A549 (cell line): ENCODE measurements at regions not wholly inside any gene's neighbourhood (a gene's known extent, or its start where the extent isn't known, plus 50 kb on each side); places are given as distances from the start of the nearest gene placed in this dataset.

Experiments used
- ATAC-seq, 2 experiments: fragments of 200-7000 bp in 1 of 2; fragments of >200 bp in 1 of 2; cut with Nextera tagmentation in 1 of 2; cut with Tn5 transposase in 1 of 2; 3 replicates each; pipeline versions ENCODE4 v1.8.0 to v1.9.1; 2018 to 2020; ENCODE audit warnings: mild to moderate bottlenecking in 1 of 2, moderate library complexity in 1 of 2
- CTCF ChIA-PET: fragments of 300-600 bp; sonication (Branson Sonifier 250); formaldehyde crosslinking; extraction: SDS; loops from one replicate; lab custom pipeline; 2021; ENCODE audit warnings: antibody characterized with exemption, inconsistent platforms; lab: Yijun Ruan, JAX
- POLR2A ChIA-PET: fragments of 350-600 bp; formaldehyde crosslinking; extraction: SDS; loops from one replicate; lab custom pipeline; 2021; ENCODE audit warnings: antibody characterized with exemption, inconsistent platforms; lab: Yijun Ruan, JAX
- DNase-seq, 2 experiments: peaks; one replicate each; pipeline versions ENCODE4 v3.0.0 to v3.0.0-alpha.2; 2011 to 2016; ENCODE audit warnings: low read depth in 1 of 2, low spot score in 1 of 2
- FAIRE-seq: peaks from 2 replicates; lab custom pipeline; 2011; peaks lifted over from hg19 to GRCh38; lab: Jason Lieb, UNC
- H3K27ac ChIP-seq, 2 experiments: fragments of >200 bp; sonication (Bioruptor Twin); formaldehyde crosslinking; 3 replicates each; pipeline ENCODE4 v1.5.1; 2016 to 2017
- H3K4me1 ChIP-seq: fragments of >200 bp; sonication (Bioruptor Twin); formaldehyde crosslinking; 3 replicates; pipeline ENCODE4 v1.6.1; 2016
- H3K4me2 ChIP-seq: fragments of >200 bp; sonication (Bioruptor Twin); formaldehyde crosslinking; 3 replicates; pipeline ENCODE4 v1.6.1; 2016
- H3K4me3 ChIP-seq: fragments of >200 bp; sonication (Bioruptor Twin); formaldehyde crosslinking; 3 replicates; pipeline ENCODE4 v1.5.1; 2016
- H3K9me3 ChIP-seq: fragments of >200 bp; sonication (Bioruptor Twin); formaldehyde crosslinking; 3 replicates; pipeline ENCODE4 v1.6.1; 2016
- CBX2 ChIP-seq: fragments of 200-600 bp; sonication (generic); IDR thresholded peaks from 2 replicates; pipeline ENCODE4 v1.6.1; 2016; ENCODE audit warnings: low read depth, mild to moderate bottlenecking, borderline replicate concordance
- CBX8 ChIP-seq: fragments of 200-600 bp; sonication (generic); IDR thresholded peaks from 2 replicates; pipeline ENCODE4 v1.6.1; 2016
- CEBPB ChIP-seq, 2 experiments: fragments of >200 bp in 1 of 2; sonication (Bioruptor Twin) in 1 of 2; formaldehyde crosslinking in 1 of 2; IDR thresholded peaks; 2 replicates each; pipeline ENCODE4 v1.6.1; 2012 to 2016
- CHD2 ChIP-seq: fragments of 150-350 bp; IDR thresholded peaks from 2 replicates; pipeline ENCODE4 v1.6.1; 2014; ENCODE audit warnings: low read length; ENCODE audit not compliant: partially characterized antibody
- EHF ChIP-seq: fragments of 250-450 bp; sonication (Bioruptor Pico); IDR thresholded peaks from 2 replicates; pipeline ENCODE4 v1.5.0; 2020; ENCODE audit warnings: mild to moderate bottlenecking
- FOSL2 ChIP-seq, 2 experiments: fragments of 450-650 bp in 1 of 2; fragments of >200 bp in 1 of 2; sonication (Bioruptor Twin) in 1 of 2; formaldehyde crosslinking; IDR thresholded peaks; 2 replicates each; pipeline versions ENCODE4 v1.5.0 to v1.6.1; 2016 to 2020; ENCODE audit warnings: mild to moderate bottlenecking in 1 of 2, moderate library complexity in 1 of 2
- FOXS1 ChIP-seq: fragments of 250-450 bp; sonication (Bioruptor Pico); IDR thresholded peaks from 2 replicates; pipeline ENCODE4 v1.5.0; 2020; ENCODE audit warnings: mild to moderate bottlenecking, moderate library complexity
- HOXB5 ChIP-seq: fragments of 250-450 bp; sonication (Bioruptor Pico); IDR thresholded peaks from 2 replicates; pipeline ENCODE4 v1.5.0; 2020; ENCODE audit warnings: mild to moderate bottlenecking, moderate library complexity
- KDM1A ChIP-seq: fragments of 200-600 bp; sonication (generic); IDR thresholded peaks from 2 replicates; pipeline ENCODE4 v1.6.1; 2016; ENCODE audit warnings: low read depth, mild to moderate bottlenecking
- MAZ ChIP-seq: fragments of 150-350 bp; IDR thresholded peaks from 2 replicates; pipeline ENCODE4 v1.6.1; 2014; ENCODE audit warnings: antibody characterized with exemption, low read depth, low read length, borderline replicate concordance
- MYC ChIP-seq: IDR thresholded peaks from 2 replicates; pipeline ENCODE4 v1.6.1; 2012; ENCODE audit warnings: mild to moderate bottlenecking, inconsistent platforms, low read length, improper control_type of control experiment, borderline replicate concordance
- NFE2L2 ChIP-seq: fragments of 150-350 bp; conservative IDR thresholded peaks from 2 replicates; pipeline ENCODE4 v1.6.1; 2014; ENCODE audit warnings: low read length
- NPAS2 ChIP-seq: fragments of 250-450 bp; sonication (Bioruptor Pico); IDR thresholded peaks from 2 replicates; pipeline ENCODE4 v1.8.0; 2022; ENCODE audit warnings: mild to moderate bottlenecking, moderate library complexity, borderline replicate concordance
- NR3C1 ChIP-seq: fragments of >200 bp; sonication (Bioruptor Twin); formaldehyde crosslinking; IDR thresholded peaks from 3 replicates; pipeline ENCODE4 v1.6.1; 2017
- POLR2AphosphoS2 ChIP-seq: conservative IDR thresholded peaks from 2 replicates; pipeline ENCODE4 v1.6.1; 2012; ENCODE audit warnings: low read length, improper control_type of control experiment, inconsistent platforms
- RAD21 ChIP-seq, 2 experiments: fragments of >200 bp in 1 of 2; sonication (Bioruptor Twin) in 1 of 2; formaldehyde crosslinking in 1 of 2; IDR thresholded peaks in 1 of 2; conservative IDR thresholded peaks in 1 of 2; 2 replicates in 1 of 2; 3 replicates in 1 of 2; pipeline ENCODE4 v1.6.1; 2012 to 2018; ENCODE audit warnings: inconsistent platforms in 1 of 2
- RFX5 ChIP-seq: fragments of 450-650 bp; IDR thresholded peaks from 2 replicates; pipeline ENCODE4 v1.7.1; 2014; ENCODE audit warnings: antibody characterized with exemption, mild to moderate bottlenecking, moderate library complexity
- SMC3 ChIP-seq: fragments of >200 bp; sonication (Bioruptor Twin); formaldehyde crosslinking; IDR thresholded peaks from 3 replicates; pipeline ENCODE4 v1.6.1; 2018; ENCODE audit warnings: inconsistent platforms
- SREBF2 ChIP-seq: fragments of 450-650 bp; IDR thresholded peaks from 2 replicates; pipeline ENCODE4 v1.6.1; 2014; ENCODE audit warnings: mild to moderate bottlenecking, moderate library complexity
- TFCP2L1 ChIP-seq: fragments of 250-450 bp; sonication (Bioruptor Pico); IDR thresholded peaks from 2 replicates; pipeline ENCODE4 v1.5.0; 2021; ENCODE audit warnings: mild to moderate bottlenecking
- ZSCAN20 ChIP-seq: fragments of 250-450 bp; sonication (Bioruptor Pico); IDR thresholded peaks from 2 replicates; pipeline ENCODE4 v1.8.0; 2022; ENCODE audit warnings: mild to moderate bottlenecking, moderate library complexity
- WGBS: methylation state at CpG from one replicate; pipeline ENCODE4 v1.1.6; 2017; ENCODE audit errors: missing lambda C conversion rate; 5-methylcytosine and 5-hydroxymethylcytosine counted together
- TF ChIP-seq, protein P1 (sequence below): fragments of 200-600 bp; sonication (generic); IDR thresholded peaks from 2 replicates; pipeline ENCODE4 v1.6.1; 2016; ENCODE audit warnings: antibody characterized with exemption, mild to moderate bottlenecking, moderate library complexity
- TF ChIP-seq, protein P2 (sequence below): IDR thresholded peaks from 2 replicates; pipeline ENCODE4 v1.6.1; 2012
- TF ChIP-seq, protein P3 (sequence below): IDR thresholded peaks from 2 replicates; pipeline ENCODE4 v1.6.1; 2012
- TF ChIP-seq, protein P4 (sequence below): fragments of 150-350 bp; IDR thresholded peaks from 2 replicates; pipeline ENCODE4 v1.6.1; 2014; ENCODE audit warnings: low read depth, mild to moderate bottlenecking, low read length
- TF ChIP-seq, protein P5 (sequence below): fragments of >200 bp; sonication (Bioruptor Twin); formaldehyde crosslinking; IDR thresholded peaks from 3 replicates; pipeline ENCODE4 v1.5.1; 2016

DNA sequence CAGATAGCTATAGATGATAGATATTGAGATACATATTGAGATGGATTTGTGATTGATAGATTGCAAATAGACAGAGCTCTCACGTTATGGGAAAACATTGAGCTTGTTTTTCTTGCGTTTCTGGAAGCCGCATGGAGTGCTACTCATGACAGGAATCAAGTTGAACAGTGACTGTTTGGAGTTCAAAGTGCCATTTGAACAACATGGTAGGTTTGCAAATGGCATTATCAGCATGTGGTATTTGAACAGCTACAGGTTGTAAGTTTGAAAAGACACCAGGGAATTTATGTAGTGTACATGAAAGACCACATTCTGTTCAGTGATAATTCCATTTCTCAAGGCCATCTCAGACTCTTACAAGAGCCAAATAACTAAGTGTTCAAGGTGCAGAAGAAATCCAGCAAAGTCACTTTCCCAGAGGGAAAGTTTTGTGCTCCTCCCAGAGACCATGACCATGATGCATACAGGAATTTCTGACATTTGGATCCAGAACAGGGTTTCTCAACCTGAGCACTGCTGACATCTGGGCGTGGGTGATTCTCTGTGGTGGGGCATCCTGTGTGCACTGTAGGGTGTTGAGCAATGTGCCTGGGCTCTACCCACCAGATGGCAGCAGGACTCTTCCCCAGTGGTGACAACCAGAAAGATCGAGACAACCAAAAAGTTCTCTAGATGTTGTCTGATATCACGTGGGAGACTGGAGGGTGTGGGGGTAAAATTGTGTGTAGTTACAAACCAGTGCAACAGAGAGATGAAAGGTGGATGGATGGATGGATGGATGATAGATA, 399.1 kb upstream of the AMELY start:
- ChIA-PET POLR2A (no interaction called here), CTCF (no interaction called here)
- WGBS, result 92% methylated on average over 5 of the region's 6 CpGs
- DNase-seq (no peak), ATAC-seq (no peak), FAIRE-seq (no peak)
- H3K4me2 ChIP-seq, result no peak overlapping the region
- no peak overlapping the region for H3K27ac ChIP-seq
- no peaks in the 10 kb centered on the region for H3K4me1 ChIP-seq
- no peak for TF ChIP-seq CBX2
- TF ChIP-seq POLR2AphosphoS2, result no peak
- no peak for TF ChIP-seq MYC
- TF ChIP-seq, protein P1, sequence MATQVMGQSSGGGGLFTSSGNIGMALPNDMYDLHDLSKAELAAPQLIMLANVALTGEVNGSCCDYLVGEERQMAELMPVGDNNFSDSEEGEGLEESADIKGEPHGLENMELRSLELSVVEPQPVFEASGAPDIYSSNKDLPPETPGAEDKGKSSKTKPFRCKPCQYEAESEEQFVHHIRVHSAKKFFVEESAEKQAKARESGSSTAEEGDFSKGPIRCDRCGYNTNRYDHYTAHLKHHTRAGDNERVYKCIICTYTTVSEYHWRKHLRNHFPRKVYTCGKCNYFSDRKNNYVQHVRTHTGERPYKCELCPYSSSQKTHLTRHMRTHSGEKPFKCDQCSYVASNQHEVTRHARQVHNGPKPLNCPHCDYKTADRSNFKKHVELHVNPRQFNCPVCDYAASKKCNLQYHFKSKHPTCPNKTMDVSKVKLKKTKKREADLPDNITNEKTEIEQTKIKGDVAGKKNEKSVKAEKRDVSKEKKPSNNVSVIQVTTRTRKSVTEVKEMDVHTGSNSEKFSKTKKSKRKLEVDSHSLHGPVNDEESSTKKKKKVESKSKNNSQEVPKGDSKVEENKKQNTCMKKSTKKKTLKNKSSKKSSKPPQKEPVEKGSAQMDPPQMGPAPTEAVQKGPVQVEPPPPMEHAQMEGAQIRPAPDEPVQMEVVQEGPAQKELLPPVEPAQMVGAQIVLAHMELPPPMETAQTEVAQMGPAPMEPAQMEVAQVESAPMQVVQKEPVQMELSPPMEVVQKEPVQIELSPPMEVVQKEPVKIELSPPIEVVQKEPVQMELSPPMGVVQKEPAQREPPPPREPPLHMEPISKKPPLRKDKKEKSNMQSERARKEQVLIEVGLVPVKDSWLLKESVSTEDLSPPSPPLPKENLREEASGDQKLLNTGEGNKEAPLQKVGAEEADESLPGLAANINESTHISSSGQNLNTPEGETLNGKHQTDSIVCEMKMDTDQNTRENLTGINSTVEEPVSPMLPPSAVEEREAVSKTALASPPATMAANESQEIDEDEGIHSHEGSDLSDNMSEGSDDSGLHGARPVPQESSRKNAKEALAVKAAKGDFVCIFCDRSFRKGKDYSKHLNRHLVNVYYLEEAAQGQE, result no peak
- no peak for TF ChIP-seq EHF (CRISPR knock-in tag)
- TF ChIP-seq, protein P2, sequence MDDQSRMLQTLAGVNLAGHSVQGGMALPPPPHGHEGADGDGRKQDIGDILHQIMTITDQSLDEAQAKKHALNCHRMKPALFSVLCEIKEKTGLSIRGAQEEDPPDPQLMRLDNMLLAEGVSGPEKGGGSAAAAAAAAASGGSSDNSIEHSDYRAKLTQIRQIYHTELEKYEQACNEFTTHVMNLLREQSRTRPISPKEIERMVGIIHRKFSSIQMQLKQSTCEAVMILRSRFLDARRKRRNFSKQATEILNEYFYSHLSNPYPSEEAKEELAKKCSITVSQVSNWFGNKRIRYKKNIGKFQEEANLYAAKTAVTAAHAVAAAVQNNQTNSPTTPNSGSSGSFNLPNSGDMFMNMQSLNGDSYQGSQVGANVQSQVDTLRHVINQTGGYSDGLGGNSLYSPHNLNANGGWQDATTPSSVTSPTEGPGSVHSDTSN, result no peak
- TF ChIP-seq SMC3, result no peak
- no peak for TF ChIP-seq HOXB5 (CRISPR knock-in tag)
- TF ChIP-seq NR3C1, result no peak
- TF ChIP-seq, protein P3, sequence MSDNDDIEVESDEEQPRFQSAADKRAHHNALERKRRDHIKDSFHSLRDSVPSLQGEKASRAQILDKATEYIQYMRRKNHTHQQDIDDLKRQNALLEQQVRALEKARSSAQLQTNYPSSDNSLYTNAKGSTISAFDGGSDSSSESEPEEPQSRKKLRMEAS, result no peak
- TF ChIP-seq KDM1A, result no peak
- H3K4me3 ChIP-seq, result no peak overlapping the region
- no peaks in the 10 kb centered on the region for H3K9me3 ChIP-seq

DNA sequence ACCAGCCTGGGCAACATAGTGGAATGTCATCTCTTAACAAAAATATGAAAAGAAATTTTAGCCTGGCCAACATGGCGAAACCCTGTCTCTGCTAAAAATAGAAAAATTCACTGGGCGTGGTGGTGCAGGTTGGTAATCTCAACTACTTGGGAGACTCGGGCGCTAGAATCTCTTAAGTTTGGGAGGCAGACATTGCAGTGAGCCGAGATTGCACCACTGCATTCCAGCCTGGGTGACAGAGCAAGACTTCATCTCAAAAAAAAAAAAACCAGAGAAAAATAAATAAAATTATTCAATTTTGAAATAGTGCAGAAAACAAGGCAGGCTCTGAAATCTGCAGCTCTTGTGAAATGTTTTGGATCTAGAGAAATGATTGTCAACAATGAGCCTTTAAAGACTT, 397.3 kb upstream of the AMELY start:
- ATAC-seq (no peak), FAIRE-seq (no peak), DNase-seq (no peak)
- Histone ChIP-seq H3K27ac (no peak overlapping the region), H3K9me3 (no peaks in the 10 kb centered on the region), H3K4me1 (no peaks in the 10 kb centered on the region), H3K4me3 (no peak overlapping the region), H3K4me2 (no peak overlapping the region)
- ChIA-PET POLR2A (no interaction called here), CTCF (no interaction called here)
- TF ChIP-seq MAZ (no peak), CEBPB (IDR thresholded peaks at IDR 0.05) (no peak), KDM1A (no peak), RFX5 (no peak), SREBF2 (no peak)
- 90% methylated on average over 5 of the region's 5 CpGs for WGBS

DNA sequence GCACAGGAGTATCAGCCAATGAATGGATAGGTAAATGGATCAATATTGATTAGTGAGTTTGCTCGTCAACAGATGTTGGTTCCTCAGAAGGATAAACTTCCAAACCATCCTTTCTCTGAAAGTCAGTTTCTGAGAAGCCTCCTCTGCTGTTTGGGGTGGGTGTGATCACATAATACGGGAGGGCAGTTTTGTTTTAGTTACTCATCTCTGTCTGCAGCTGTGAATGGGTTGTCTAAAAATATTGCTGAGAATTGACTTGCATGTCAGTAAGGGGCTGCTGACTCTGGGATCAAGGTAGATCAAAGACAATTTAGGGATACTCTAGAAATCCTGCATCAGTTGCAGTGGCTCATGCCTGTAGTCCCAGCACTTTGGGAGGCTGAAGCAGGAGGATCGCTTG, 390.8 kb upstream of the AMELY start:
- ATAC-seq (no peak), FAIRE-seq (no peak), DNase-seq (no peak)
- no peak overlapping the region for H3K4me2 ChIP-seq
- ChIA-PET POLR2A (no interaction called here), CTCF (no interaction called here)
- H3K4me3 ChIP-seq, result no peak overlapping the region
- no peaks in the 10 kb centered on the region for H3K9me3 ChIP-seq
- WGBS, result 100% methylated on average over 2 of the region's 3 CpGs
- H3K4me1 ChIP-seq, result no peaks in the 10 kb centered on the region
- no peak overlapping the region for H3K27ac ChIP-seq
- no peak for TF ChIP-seq RAD21 (conservative IDR thresholded peaks at IDR 0.05 in 1 of 2, IDR thresholded peaks at IDR 0.05 in 1 of 2)
- no peak for TF ChIP-seq TFCP2L1 (CRISPR knock-in tag)
- TF ChIP-seq CBX8, result no peak
- TF ChIP-seq FOSL2 (IDR thresholded peaks at IDR 0.05), result no peak
- TF ChIP-seq FOSL2 (CRISPR knock-in tag; IDR thresholded peaks at IDR 0.05), result no peak
- TF ChIP-seq, protein P4, sequence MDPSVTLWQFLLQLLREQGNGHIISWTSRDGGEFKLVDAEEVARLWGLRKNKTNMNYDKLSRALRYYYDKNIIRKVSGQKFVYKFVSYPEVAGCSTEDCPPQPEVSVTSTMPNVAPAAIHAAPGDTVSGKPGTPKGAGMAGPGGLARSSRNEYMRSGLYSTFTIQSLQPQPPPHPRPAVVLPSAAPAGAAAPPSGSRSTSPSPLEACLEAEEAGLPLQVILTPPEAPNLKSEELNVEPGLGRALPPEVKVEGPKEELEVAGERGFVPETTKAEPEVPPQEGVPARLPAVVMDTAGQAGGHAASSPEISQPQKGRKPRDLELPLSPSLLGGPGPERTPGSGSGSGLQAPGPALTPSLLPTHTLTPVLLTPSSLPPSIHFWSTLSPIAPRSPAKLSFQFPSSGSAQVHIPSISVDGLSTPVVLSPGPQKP, result no peak
- no peak for TF ChIP-seq CHD2
- no peak for TF ChIP-seq FOXS1
- no peak for TF ChIP-seq NFE2L2
- TF ChIP-seq, protein P5, sequence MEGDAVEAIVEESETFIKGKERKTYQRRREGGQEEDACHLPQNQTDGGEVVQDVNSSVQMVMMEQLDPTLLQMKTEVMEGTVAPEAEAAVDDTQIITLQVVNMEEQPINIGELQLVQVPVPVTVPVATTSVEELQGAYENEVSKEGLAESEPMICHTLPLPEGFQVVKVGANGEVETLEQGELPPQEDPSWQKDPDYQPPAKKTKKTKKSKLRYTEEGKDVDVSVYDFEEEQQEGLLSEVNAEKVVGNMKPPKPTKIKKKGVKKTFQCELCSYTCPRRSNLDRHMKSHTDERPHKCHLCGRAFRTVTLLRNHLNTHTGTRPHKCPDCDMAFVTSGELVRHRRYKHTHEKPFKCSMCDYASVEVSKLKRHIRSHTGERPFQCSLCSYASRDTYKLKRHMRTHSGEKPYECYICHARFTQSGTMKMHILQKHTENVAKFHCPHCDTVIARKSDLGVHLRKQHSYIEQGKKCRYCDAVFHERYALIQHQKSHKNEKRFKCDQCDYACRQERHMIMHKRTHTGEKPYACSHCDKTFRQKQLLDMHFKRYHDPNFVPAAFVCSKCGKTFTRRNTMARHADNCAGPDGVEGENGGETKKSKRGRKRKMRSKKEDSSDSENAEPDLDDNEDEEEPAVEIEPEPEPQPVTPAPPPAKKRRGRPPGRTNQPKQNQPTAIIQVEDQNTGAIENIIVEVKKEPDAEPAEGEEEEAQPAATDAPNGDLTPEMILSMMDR, result no peak
- no peak for TF ChIP-seq ZSCAN20 (CRISPR knock-in tag)
- TF ChIP-seq NR3C1, result no peak
- TF ChIP-seq NPAS2 (CRISPR knock-in tag), result no peak
